Suprapubic skin (tissue), 4 donors: ENCODE measurements at regions not wholly inside any gene's neighbourhood (a gene's known extent, or its start where the extent isn't known, plus 50 kb on each side); places are given as distances from the start of the nearest gene placed in this dataset.
"Not testable (repeated sequence)": the region's sequence is repeated elsewhere in the genome, so short reads cannot be mapped to it uniquely, and the experiment has no call there.

Experiments used
- DNase-seq, 2 donors: peaks; one replicate each; pipeline ENCODE4 v3.0.0-alpha.2; 2019; ENCODE audit warnings: low spot score in 2 of 2
- H3K27ac ChIP-seq: fragments of 200-600 bp; sonication (generic); one replicate; pipeline ENCODE4 v1.5.1; 2019
- H3K27me3 ChIP-seq: fragments of 200-600 bp; sonication (generic); one replicate; pipeline ENCODE4 v1.5.1; 2019
- H3K36me3 ChIP-seq: fragments of 200-600 bp; sonication (generic); one replicate; pipeline ENCODE4 v1.5.1; 2019
- H3K4me1 ChIP-seq: fragments of 200-600 bp; sonication (generic); one replicate; pipeline ENCODE4 v1.5.1; 2019
- H3K4me3 ChIP-seq: fragments of 200-600 bp; sonication (generic); one replicate; pipeline ENCODE4 v1.5.1; 2019; ENCODE audit warnings: mild to moderate bottlenecking
- H3K9me3 ChIP-seq: fragments of 200-600 bp; sonication (generic); one replicate; pipeline ENCODE4 v1.5.1; 2019
- EP300 ChIP-seq: sonication (generic); formaldehyde crosslinking; IDR thresholded peaks from one replicate; pipeline ENCODE4 v1.6.1; 2017; ENCODE audit warnings: antibody characterized with exemption
- POLR2A ChIP-seq, 2 donors: fragments of 450-650 bp; IDR thresholded peaks; one replicate each; pipeline ENCODE4 v1.6.1; 2017; ENCODE audit warnings: antibody characterized with exemption in 2 of 2, mild to moderate bottlenecking in 2 of 2, moderate library complexity in 2 of 2
- POLR2AphosphoS5 ChIP-seq, 3 donors: sonication (generic); formaldehyde crosslinking; IDR thresholded peaks; one replicate each; pipeline ENCODE4 v1.6.1; 2017; ENCODE audit warnings: antibody characterized with exemption in 3 of 3
- WGBS: methylation state at CpG from one replicate; pipeline ENCODE4 v1.1.5; 2018; 5-methylcytosine and 5-hydroxymethylcytosine counted together
- TF ChIP-seq, protein P1 (sequence below), 2 donors: fragments of 200-600 bp in 1 of 2; fragments of 450-650 bp in 1 of 2; sonication (generic) in 1 of 2; IDR thresholded peaks; one replicate each; pipeline ENCODE4 v1.5.1; 2016 to 2019; ENCODE audit warnings: antibody characterized with exemption in 2 of 2, mild to moderate bottlenecking in 1 of 2, moderate library complexity in 1 of 2

DNA sequence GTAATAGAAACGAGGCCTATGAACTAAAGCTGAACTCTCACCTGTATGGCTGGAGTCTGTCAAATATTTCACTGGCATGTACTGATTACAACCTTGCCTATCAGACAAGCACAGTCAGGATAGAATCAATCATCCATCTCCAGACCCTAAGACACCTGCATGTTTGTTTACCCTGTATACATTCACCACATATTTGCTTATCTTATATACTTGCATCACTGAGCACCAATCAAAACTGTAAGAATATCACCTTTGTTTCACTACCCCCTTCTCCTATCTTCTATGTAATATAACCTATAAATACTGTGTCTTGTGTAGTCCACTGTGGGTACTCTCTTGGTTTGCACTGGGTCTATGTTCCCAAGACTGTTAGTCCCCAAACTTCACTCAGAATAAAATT lies 1085.7 kb downstream of the TAF11L14 start:
- Histone ChIP-seq H3K36me3 (no peaks in the 10 kb centered on the region), H3K27ac (no peak overlapping the region), H3K4me3 (no peak overlapping the region), H3K4me1 (no peaks in the 10 kb centered on the region), H3K9me3 (no peaks in the 10 kb centered on the region), H3K27me3 (no peaks in the 10 kb centered on the region)
- no peak for DNase-seq
- WGBS, result 33% methylated on average over 1 of the region's 1 CpG
- TF ChIP-seq POLR2A (IDR thresholded peaks at IDR 0.05), result no peak

DNA sequence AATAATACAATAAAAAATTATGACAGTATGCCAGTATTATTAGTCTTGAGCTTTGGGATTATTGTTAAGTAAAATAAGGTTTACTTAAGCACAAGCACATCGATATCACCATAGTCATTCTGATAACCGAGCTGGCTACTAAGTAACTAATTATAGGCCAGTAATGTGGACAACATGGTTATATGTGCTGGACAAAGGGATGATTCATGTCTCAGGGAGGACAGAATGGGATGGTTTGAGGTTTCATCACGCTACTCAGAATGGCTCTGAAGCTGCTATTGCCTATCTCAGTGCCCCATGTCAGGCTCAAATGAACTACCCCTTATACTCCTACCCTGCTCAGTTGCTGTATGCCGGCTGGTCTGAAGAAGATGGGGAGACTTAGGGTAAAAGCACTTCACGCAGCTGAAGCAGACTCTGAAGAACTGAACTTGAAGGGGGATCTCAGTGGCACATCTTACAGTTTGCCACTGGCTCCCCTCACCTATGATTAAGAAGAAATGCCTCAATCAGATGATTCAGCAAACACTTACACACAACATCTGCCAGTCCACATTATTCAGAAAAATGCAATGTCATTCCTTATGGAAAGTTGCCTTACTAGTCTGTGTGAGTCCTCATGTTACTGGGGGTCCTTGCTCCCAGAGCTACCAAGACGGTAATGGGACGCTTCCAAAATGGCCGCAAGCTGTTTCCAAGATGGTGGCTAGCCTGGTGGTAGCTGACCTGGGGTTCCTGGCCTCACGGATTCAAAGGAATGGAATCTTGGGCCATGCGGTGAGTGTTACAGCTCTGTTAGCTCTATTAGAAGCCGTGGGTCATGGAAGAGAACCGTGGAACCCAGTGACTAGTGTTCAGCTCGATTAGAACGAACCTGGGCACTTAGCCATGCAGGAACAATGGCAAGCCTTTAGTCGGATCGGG lies 1098.6 kb downstream of the TAF11L14 start:
- no peaks in the 10 kb centered on the region for H3K9me3 ChIP-seq
- DNase-seq, result no peak
- H3K27ac ChIP-seq, result no peak overlapping the region
- no peak overlapping the region for H3K4me3 ChIP-seq
- H3K4me1 ChIP-seq, result no peaks in the 10 kb centered on the region
- no peaks in the 10 kb centered on the region for H3K36me3 ChIP-seq
- 96% methylated on average over 15 of the region's 16 CpGs for WGBS
- TF ChIP-seq, protein P1, sequence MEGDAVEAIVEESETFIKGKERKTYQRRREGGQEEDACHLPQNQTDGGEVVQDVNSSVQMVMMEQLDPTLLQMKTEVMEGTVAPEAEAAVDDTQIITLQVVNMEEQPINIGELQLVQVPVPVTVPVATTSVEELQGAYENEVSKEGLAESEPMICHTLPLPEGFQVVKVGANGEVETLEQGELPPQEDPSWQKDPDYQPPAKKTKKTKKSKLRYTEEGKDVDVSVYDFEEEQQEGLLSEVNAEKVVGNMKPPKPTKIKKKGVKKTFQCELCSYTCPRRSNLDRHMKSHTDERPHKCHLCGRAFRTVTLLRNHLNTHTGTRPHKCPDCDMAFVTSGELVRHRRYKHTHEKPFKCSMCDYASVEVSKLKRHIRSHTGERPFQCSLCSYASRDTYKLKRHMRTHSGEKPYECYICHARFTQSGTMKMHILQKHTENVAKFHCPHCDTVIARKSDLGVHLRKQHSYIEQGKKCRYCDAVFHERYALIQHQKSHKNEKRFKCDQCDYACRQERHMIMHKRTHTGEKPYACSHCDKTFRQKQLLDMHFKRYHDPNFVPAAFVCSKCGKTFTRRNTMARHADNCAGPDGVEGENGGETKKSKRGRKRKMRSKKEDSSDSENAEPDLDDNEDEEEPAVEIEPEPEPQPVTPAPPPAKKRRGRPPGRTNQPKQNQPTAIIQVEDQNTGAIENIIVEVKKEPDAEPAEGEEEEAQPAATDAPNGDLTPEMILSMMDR (IDR thresholded peaks at IDR 0.05), result no peak
- TF ChIP-seq POLR2AphosphoS5 (IDR thresholded peaks at IDR 0.05) (no peak), POLR2A (IDR thresholded peaks at IDR 0.05) (no peak), EP300 (no peak)
- H3K27me3 ChIP-seq, result no peaks in the 10 kb centered on the region

DNA sequence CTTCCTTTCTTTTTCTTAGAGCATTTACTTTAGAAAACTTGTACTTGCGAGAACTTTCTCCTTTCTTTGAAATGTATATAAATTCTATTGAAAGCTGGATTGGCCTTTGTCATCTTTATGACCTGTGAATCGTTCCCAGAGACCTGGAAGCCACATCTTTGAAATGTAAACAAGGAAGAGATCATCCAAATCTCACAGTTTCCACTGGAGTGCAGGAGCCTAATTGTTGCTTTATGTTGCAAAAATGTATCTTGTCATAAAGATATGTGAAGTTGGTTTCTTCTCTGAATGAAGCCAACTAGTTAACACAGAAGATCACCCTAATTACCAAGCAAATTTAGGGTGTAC lies 1101.8 kb downstream of the TAF11L14 start:
- H3K27ac ChIP-seq, result no peak overlapping the region
- H3K36me3 ChIP-seq, result no peaks in the 10 kb centered on the region
- no peak overlapping the region for H3K4me3 ChIP-seq
- H3K4me1 ChIP-seq, result no peaks in the 10 kb centered on the region
- TF ChIP-seq EP300 (no peak), POLR2A (IDR thresholded peaks at IDR 0.05) (no peak), POLR2AphosphoS5 (IDR thresholded peaks at IDR 0.05) (no peak)
- TF ChIP-seq, protein P1 (IDR thresholded peaks at IDR 0.05), result no peak
- 51% methylated on average over 2 of the region's 2 CpGs for WGBS
- H3K27me3 ChIP-seq, result no peaks in the 10 kb centered on the region
- no peak for DNase-seq
- no peaks in the 10 kb centered on the region for H3K9me3 ChIP-seq

DNA sequence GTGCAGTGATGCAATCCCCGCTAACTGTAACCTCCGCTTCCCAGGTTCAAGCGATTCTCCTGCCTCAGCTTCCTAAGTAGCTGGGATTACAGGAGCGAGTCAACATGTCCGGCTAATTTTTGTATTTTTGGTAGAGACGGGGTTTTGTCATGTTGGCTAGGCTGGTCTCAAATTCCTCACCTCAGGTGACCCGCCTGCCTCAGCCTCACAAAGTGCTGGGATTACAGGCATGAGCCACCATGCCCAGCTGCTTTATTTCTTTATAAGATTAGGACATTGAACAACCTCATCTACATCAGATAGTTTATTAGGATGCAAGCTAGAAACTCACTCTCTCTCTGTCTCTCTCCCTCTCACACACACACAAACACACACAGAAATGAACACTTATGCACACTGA lies 1102.5 kb downstream of the TAF11L14 start:
- not testable (repeated sequence) for H3K4me1 ChIP-seq, H3K27ac ChIP-seq, H3K27me3 ChIP-seq, H3K4me3 ChIP-seq, H3K9me3 ChIP-seq, DNase-seq, H3K36me3 ChIP-seq
- WGBS, result 88% methylated on average over 7 of the region's 7 CpGs

DNA sequence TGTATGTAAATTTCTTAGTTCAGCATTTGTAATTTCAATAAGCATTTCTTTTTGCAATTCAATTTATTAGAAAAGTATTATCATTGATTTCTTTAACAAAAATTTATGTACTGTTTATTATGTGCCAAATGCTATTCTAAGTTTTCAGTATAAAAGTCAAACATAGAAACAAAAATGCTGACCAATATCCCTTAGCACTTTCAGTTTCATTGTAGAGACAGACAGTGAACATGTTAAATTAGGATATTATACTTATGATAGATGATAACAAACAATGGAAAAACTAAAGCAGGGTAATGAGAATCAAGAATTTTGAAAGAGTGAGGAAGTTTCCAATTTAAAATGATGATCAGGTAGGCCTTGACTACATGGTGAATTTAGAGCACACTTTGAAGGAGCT lies 1106.0 kb downstream of the TAF11L14 start:
- no peak for TF ChIP-seq POLR2AphosphoS5 (IDR thresholded peaks at IDR 0.05)
- TF ChIP-seq, protein P1 (IDR thresholded peaks at IDR 0.05), result no peak
- no peak for TF ChIP-seq EP300
- no peak for TF ChIP-seq POLR2A (IDR thresholded peaks at IDR 0.05)
- H3K27ac ChIP-seq, result no peak overlapping the region
- no peaks in the 10 kb centered on the region for H3K27me3 ChIP-seq
- no peaks in the 10 kb centered on the region for H3K36me3 ChIP-seq
- no peaks in the 10 kb centered on the region for H3K9me3 ChIP-seq
- no peak for DNase-seq
- no peaks in the 10 kb centered on the region for H3K4me1 ChIP-seq
- H3K4me3 ChIP-seq, result no peak overlapping the region

DNA sequence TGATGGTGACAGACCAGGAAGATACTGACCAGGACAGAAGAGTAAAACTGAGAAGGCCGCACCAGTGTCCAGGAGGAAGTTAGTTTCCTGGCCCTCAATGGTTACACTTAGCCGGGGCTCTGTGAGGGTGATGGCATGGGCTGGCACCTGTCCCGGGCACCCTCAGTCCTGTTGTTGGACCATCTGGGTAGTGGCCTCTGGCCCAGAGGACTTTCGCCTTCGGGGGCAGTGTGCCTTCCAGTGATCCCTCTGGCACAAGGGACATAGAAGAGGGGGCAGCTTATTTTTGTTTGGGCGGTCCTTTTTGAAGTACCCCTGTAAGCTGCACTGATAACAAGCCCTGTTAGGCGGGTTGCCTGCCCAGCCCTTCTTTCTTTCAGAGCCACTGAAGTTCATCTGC lies 1108.6 kb downstream of the TAF11L14 start:
- Histone ChIP-seq H3K4me3 (no peak overlapping the region), H3K36me3 (no peaks in the 10 kb centered on the region), H3K9me3 (no peaks in the 10 kb centered on the region), H3K27me3 (no peaks in the 10 kb centered on the region), H3K4me1 (no peaks in the 10 kb centered on the region), H3K27ac (no peak overlapping the region)
- DNase-seq, result no peak
- TF ChIP-seq POLR2AphosphoS5 (IDR thresholded peaks at IDR 0.05) (no peak), POLR2A (IDR thresholded peaks at IDR 0.05) (no peak), EP300 (no peak)
- TF ChIP-seq, protein P1 (IDR thresholded peaks at IDR 0.05), result no peak
- 92% methylated on average over 7 of the region's 7 CpGs for WGBS
